ENCODE measurements at regions not wholly inside any gene's neighbourhood (a gene's known extent, or its start where the extent isn't known, plus 50 kb on each side); places are given as distances from the start of the nearest gene placed in this dataset.
"Not testable (repeated sequence)": the region's sequence is repeated elsewhere in the genome, so short reads cannot be mapped to it uniquely, and the experiment has no call there.

DNA sequence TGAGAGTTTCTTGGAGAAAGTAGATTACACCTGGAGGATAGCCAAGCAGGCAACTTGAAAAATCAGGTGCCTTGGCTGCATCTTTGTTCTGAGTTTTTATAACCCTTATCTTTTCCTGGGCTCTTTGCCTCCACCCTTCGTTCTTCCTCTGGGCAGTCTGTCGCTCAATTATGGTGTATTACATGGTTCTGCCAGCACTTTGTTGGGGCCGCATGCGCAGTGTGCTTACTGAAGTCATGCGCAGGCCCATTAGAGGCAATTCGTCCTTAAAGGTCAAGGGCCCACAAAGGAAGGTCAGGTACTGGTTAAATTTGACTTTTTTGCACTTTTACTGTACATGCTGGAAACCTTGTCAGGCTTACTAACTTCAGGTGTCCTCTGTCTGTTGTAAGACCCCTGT lies 761.9 kb upstream of the SLITRK5 start:
- no peaks in the 10 kb centered on the region for H3K27me3 Mint-ChIP-seq (ENCODE audit: low read depth)
- H3K4me3 Mint-ChIP-seq, result no peak overlapping the region
- no peak for ATAC-seq
- no peaks in the 10 kb centered on the region for H3K36me3 Mint-ChIP-seq (ENCODE audit: insufficient read depth)
- no peaks in the 10 kb centered on the region for H3K4me1 Mint-ChIP-seq (ENCODE audit: low read depth)
- no peak for DNase-seq
- H3K9me3 Mint-ChIP-seq, result peaks cover 6% of the 10 kb centered on the region

DNA sequence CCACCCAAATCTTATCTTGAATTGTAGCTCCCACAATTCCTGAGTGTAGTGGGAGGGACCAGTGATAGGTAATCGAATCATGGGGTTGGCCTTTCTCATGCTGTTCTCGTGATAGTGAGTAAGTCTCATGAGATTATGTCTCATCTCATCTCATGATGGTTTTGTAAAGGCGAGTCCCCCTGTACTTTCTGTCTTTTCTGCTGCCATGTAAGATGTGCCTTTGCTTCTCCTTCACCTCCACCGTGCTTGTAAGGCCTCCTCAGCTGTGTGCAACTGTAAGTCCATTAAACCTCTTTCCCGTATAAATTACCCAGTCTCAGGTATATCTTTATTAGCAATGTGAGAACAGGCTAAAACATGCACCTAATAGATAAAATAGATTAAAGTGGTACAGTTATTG lies 756.4 kb upstream of the SLITRK5 start:
- H3K9me3 Mint-ChIP-seq, result peaks cover 23% of the 10 kb centered on the region
- ATAC-seq (no peak), DNase-seq (no peak)
- no peaks in the 10 kb centered on the region for H3K4me1 Mint-ChIP-seq (ENCODE audit: low read depth)
- H3K4me3 Mint-ChIP-seq, result no peak overlapping the region
- no peaks in the 10 kb centered on the region for H3K27me3 Mint-ChIP-seq (ENCODE audit: low read depth)
- no peaks in the 10 kb centered on the region for H3K36me3 Mint-ChIP-seq (ENCODE audit: insufficient read depth)

DNA sequence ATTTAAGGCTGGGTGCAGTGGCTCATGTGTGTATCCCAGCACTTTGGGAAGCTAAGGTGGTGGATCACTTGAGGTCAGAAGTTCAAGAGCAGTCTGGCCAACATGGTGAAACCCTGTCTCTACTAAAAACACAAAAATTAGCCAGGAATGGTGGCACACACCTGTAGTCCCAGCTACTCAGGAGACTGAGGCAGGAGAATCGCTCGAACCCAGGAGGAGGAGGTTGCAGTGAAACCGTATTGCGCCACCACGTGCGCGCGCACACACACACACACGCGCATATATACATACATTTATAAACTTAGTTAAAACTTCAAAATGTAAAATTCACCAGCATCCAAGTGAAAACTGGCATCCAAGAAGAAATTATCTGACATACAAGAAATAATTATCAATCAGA lies 753.7 kb upstream of the SLITRK5 start:
- H3K4me1 Mint-ChIP-seq (ENCODE audit: low read depth); H3K36me3 Mint-ChIP-seq (ENCODE audit: insufficient read depth); H3K27me3 Mint-ChIP-seq (ENCODE audit: low read depth); DNase-seq; H3K4me3 Mint-ChIP-seq; ATAC-seq: not testable (repeated sequence)
- H3K9me3 Mint-ChIP-seq, result peaks cover 23% of the 10 kb centered on the region

DNA sequence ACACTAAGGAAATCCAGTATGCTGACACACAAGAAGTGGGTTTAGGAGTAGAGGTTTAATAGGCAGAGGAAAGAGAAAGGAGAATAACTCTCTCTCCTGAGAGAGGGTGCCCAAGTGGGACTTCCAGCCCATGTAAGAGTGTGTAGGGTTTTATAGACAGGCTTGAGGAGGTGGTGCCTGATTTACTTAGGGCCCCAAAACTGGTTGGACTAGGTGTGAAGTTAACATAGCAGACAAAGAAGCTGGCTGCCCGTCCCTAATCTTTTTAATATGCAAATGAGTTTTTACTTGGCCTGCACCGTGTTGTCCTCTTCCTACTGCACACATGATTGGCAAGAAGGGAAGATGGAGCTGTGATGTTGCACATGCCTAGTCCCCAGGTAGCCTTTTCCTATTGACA lies 752.5 kb upstream of the SLITRK5 start:
- Mint-ChIP-seq H3K4me3 (no peak overlapping the region), H3K27me3 (ENCODE audit: low read depth) (no peaks in the 10 kb centered on the region), H3K36me3 (ENCODE audit: insufficient read depth) (no peaks in the 10 kb centered on the region), H3K4me1 (ENCODE audit: low read depth) (no peaks in the 10 kb centered on the region), H3K9me3 (peaks cover 17% of the 10 kb centered on the region)
- ATAC-seq (no peak), DNase-seq (no peak)

DNA sequence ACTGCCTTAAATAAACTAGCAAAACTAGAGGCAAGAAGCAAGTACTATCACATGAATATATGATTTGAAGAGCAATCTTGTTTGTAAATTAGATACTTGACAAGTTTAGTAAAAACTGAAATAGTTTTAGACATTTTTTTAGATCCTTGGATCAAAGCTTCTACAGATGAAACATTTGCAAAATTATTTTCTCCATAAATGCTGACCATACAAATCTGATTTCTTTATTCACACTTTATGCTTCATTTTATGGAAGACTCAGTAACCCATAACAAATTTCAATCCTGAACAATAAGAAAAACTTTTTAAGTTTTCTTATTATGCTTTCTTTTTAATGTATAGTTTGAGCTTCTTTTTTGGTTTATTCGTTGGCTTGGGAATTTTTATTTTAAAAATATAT lies 750.2 kb upstream of the SLITRK5 start:
- no peak for DNase-seq
- Mint-ChIP-seq H3K4me3 (no peak overlapping the region), H3K9me3 (peaks cover 17% of the 10 kb centered on the region), H3K36me3 (ENCODE audit: insufficient read depth) (no peaks in the 10 kb centered on the region), H3K27me3 (ENCODE audit: low read depth) (no peaks in the 10 kb centered on the region), H3K4me1 (ENCODE audit: low read depth) (no peaks in the 10 kb centered on the region)
- ATAC-seq, result no peak

DNA sequence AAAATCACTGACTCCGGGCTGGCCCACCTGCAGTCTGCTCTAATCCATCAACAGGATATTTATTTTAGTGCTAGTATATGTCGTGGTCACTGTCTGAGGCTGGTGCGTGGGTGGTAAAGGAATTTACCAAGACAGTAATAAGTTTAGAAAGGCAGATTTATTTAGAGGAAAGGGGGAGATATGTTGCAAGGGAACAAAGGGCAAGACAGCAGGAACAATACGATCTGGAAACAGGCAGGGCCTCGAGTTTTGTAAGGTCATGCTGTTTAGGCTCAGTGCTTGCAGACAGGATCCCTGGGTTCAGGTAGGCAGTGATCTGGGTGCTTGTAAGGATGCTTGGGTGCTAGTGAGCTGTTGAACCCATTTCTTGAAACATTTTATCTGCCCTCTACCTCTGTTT lies 748.2 kb upstream of the SLITRK5 start:
- Mint-ChIP-seq H3K27me3 (ENCODE audit: low read depth) (no peaks in the 10 kb centered on the region), H3K4me1 (ENCODE audit: low read depth) (no peaks in the 10 kb centered on the region), H3K4me3 (no peak overlapping the region), H3K9me3 (peaks cover 13% of the 10 kb centered on the region), H3K36me3 (ENCODE audit: insufficient read depth) (no peaks in the 10 kb centered on the region)
- ATAC-seq (no peak), DNase-seq (no peak)

DNA sequence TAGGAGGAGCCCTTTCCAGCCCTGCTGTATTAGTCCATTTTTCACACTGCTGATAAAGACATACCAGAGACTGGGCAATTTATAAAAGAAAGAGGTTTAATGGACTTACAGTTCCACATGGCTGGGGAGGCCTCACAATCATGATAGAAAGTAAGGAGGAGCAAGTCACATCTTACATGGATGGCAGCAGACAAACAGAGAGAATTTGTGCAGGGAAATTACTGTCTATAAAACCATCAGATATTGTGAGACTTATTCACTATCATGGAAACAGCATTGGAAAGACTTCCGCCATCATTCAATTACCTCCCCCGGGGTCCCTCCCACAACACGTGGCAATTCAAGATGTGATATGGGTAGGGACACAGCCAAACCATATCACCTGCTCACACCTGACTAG lies 744.3 kb upstream of the SLITRK5 start:
- H3K9me3 Mint-ChIP-seq, result peaks cover 14% of the 10 kb centered on the region
- not testable (repeated sequence) for H3K4me1 Mint-ChIP-seq (ENCODE audit: low read depth); H3K4me3 Mint-ChIP-seq; ATAC-seq; H3K27me3 Mint-ChIP-seq (ENCODE audit: low read depth); DNase-seq; H3K36me3 Mint-ChIP-seq (ENCODE audit: insufficient read depth)

DNA sequence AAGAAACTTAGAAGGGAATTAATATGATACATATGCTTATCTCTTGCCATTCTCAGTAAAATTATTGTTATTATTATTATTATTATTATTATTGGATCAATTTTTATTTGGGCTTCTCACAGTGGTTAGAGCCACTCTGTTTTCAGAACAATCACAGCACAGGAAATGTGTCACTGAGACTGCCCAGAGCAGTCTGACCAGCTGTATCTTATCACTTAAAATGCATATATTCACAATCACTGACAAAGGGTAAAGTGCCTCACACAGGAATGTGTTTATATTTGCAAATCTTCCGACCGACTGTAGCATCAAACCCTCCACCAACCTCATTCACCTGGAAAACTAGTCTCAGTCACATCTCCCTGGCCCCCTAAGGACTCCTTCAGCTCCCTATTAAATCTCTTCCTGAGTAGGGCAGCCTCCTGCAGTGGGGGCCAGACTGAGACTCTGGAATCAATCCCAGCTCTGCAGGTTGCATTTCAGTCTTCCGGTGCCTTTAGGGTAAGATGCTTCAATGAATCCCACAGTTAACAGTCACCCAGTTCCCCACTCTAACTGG lies 738.3 kb upstream of the SLITRK5 start:
- ATAC-seq, result no peak
- peaks cover 1% of the 10 kb centered on the region for H3K9me3 Mint-ChIP-seq
- H3K4me1 Mint-ChIP-seq (ENCODE audit: low read depth), result no peaks in the 10 kb centered on the region
- no peak for DNase-seq
- no peak overlapping the region for H3K4me3 Mint-ChIP-seq
- H3K36me3 Mint-ChIP-seq (ENCODE audit: insufficient read depth), result no peaks in the 10 kb centered on the region
- no peaks in the 10 kb centered on the region for H3K27me3 Mint-ChIP-seq (ENCODE audit: low read depth)

DNA sequence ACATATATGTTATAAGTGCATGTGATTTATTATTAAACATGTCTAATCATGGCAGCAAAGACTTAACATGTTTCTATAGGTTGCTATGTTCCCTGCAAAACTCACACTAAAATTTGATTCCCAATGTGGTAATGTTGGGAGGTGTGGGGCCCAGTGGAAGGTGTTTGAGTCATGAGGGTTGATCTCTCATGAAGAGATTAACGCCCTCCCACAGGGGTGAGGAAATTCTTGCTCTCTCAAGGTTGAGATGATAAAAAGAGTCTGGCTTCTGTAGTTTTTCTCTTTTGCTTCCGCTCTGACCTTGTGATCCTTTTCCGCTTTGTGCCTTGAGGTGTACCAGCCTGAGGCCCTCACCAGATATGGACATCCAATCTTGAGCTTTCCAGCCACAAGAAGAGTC lies 737.5 kb upstream of the SLITRK5 start:
- Mint-ChIP-seq H3K9me3 (no peaks in the 10 kb centered on the region), H3K27me3 (ENCODE audit: low read depth) (no peaks in the 10 kb centered on the region), H3K36me3 (ENCODE audit: insufficient read depth) (no peaks in the 10 kb centered on the region), H3K4me1 (ENCODE audit: low read depth) (no peaks in the 10 kb centered on the region), H3K4me3 (no peak overlapping the region)
- ATAC-seq, result no peak
- DNase-seq, result no peak

DNA sequence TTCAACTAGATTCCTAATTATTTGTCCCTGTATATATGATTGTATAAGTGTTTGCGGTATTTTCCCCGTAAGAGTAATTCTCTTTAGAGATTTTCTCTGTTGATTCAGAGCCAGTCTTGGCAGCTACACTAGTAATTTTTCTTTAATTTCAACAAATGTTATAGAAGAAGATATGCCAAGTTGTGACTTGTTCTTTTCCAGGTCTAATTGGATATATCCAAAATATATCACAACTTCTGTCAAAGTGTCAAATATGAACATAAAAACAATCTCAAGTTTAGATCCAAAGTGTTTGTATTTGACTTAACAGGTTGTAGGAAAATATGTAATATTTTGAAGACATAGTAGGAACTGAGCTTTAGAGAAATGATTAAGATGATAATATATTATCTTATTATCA lies 733.9 kb upstream of the SLITRK5 start:
- Mint-ChIP-seq H3K4me3 (no peak overlapping the region), H3K9me3 (peaks cover 5% of the 10 kb centered on the region)

DNA sequence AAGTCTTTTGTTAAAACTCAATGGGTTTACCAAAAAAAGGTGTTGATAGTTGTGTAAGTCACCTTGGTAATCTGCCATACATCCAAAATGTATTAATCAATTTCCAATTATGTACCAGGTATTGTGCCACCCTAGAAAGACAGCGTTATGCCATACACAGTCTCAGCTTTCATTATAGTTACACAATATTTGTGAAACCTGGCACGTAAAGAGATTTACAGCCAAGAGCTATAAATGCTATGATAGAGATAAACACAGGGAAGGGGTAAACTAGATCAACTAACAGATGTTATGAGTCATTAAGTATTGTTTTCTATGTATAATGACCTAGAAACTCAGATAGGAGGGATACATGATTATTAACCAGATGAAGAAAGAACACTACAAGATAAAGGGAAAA lies 725.6 kb upstream of the SLITRK5 start:
- DNase-seq, result no peak
- Mint-ChIP-seq H3K27me3 (ENCODE audit: low read depth) (no peaks in the 10 kb centered on the region), H3K4me3 (no peak overlapping the region), H3K36me3 (ENCODE audit: insufficient read depth) (no peaks in the 10 kb centered on the region), H3K4me1 (ENCODE audit: low read depth) (no peaks in the 10 kb centered on the region), H3K9me3 (peaks cover 1% of the 10 kb centered on the region)
- ATAC-seq, result no peak

More for the DNA sequence above, 733.9 kb upstream of the SLITRK5 start:
- DNase-seq (no peak), ATAC-seq (no peak)
- H3K27me3 Mint-ChIP-seq (ENCODE audit: low read depth), result no peaks in the 10 kb centered on the region
- H3K4me1 Mint-ChIP-seq (ENCODE audit: low read depth), result no peaks in the 10 kb centered on the region
- no peaks in the 10 kb centered on the region for H3K36me3 Mint-ChIP-seq (ENCODE audit: insufficient read depth)

DNA sequence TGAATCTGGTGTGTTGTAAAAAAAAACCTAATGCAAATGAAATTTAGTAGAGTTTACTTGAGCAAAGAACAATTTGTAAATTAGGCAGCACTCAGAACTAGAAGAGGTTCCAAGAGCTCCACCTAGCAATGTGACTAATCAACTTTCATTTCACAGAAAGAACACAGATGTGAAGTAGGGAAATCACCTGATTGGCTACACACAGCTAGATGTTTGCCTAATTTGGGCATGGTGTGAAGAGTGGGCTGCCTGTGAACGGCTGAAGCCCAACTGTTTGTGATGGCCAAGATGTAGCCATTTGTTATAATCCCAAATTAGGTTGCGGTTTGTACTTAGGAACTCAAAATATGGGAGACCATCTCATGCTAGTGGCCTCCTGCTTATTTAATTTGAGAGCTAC lies 724.4 kb upstream of the SLITRK5 start:
- DNase-seq (no peak), ATAC-seq (no peak)
- Mint-ChIP-seq H3K27me3 (ENCODE audit: low read depth) (no peaks in the 10 kb centered on the region), H3K36me3 (ENCODE audit: insufficient read depth) (no peaks in the 10 kb centered on the region), H3K4me3 (no peak overlapping the region), H3K9me3 (no peaks in the 10 kb centered on the region), H3K4me1 (ENCODE audit: low read depth) (no peaks in the 10 kb centered on the region)

DNA sequence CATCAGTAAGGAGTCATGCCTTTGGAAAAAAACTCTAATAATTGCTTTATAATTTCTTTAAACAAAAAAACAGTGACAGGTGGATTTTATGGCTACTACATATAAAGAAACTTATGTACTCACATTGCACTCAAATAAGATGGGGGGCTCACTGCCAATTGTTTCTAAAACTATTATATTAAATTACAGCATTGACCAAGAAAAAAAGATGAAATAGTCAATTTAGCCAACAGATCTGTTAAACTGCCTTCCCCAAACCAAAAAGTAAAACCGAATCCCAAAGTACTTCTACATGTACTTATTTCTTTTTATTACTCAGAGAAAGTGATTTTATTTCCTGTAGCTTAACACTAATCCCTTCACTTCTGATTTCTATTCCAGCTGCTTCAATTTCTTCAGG lies 716.8 kb upstream of the SLITRK5 start:
- DNase-seq, result no peak
- no peak overlapping the region for H3K4me3 Mint-ChIP-seq
- no peaks in the 10 kb centered on the region for H3K4me1 Mint-ChIP-seq (ENCODE audit: low read depth)
- no peaks in the 10 kb centered on the region for H3K36me3 Mint-ChIP-seq (ENCODE audit: insufficient read depth)
- H3K9me3 Mint-ChIP-seq, result peaks cover 9% of the 10 kb centered on the region
- ATAC-seq, result no peak
- H3K27me3 Mint-ChIP-seq (ENCODE audit: low read depth), result no peaks in the 10 kb centered on the region

DNA sequence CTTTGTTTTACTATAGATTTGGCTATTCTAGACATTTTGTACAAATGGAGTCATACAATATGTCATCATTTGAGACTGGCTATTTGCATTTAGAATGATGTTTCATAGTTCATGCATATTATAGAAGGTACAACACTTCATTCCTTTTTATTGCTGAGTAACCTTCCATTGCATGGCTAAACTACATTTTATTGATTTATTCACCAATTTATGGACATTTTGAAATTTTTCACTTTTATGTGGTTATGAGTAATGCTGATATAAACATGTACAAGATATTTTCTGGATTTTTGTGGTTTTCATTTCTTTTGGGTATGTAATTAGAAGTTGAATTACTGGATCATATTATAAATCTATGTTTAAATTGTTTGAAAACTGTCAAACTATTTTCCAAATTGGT lies 710.3 kb upstream of the SLITRK5 start:
- ATAC-seq, result no peak
- no peak overlapping the region for H3K4me3 Mint-ChIP-seq
- H3K4me1 Mint-ChIP-seq (ENCODE audit: low read depth), result no peaks in the 10 kb centered on the region
- no peak for DNase-seq
- H3K36me3 Mint-ChIP-seq (ENCODE audit: insufficient read depth), result no peaks in the 10 kb centered on the region
- peaks cover 4% of the 10 kb centered on the region for H3K9me3 Mint-ChIP-seq
- no peaks in the 10 kb centered on the region for H3K27me3 Mint-ChIP-seq (ENCODE audit: low read depth)

DNA sequence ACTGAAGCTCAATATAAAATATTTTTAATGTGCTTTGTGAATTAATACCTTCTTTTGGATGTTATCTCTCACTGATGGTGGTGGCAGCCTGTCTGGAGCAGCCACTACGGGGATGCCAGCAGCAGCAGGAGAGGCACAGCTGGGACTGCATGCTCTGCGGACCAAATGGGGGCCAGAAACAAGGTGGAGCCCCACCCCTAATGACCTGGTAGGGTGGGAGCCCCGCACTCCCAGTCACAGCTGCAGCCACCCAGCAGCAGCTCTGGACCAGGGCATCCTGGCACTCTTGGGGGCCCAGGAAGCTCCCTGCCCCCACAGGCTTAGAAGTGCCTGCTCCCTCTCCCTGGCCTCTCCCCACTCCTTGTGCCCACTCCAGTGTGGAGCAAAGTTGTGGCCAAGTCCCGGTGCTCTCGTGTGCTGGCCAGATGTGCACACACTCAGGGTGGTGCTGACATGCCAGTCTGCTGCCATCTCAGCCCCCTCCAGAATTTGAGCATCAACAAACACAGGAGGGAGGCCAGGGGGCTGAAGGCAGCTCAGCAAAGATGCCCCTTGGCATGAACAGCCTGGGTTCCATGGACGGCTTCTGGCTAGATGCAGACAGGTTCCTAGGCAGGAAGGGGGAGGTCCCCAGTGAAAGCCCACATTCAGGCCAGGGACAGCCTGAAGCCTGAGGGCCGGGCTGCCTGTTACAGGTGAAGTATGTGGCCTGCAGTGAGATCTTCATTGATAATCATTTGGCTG lies 696.7 kb upstream of the SLITRK5 start:
- no peak overlapping the region for H3K4me3 Mint-ChIP-seq
- ATAC-seq (no peak), DNase-seq (no peak)
- no peaks in the 10 kb centered on the region for H3K4me1 Mint-ChIP-seq (ENCODE audit: low read depth)
- no peaks in the 10 kb centered on the region for H3K36me3 Mint-ChIP-seq (ENCODE audit: insufficient read depth)
- no peaks in the 10 kb centered on the region for H3K9me3 Mint-ChIP-seq
- H3K27me3 Mint-ChIP-seq (ENCODE audit: low read depth), result no peaks in the 10 kb centered on the region

Data from activated T-cell treated with anti-CD3 and anti-CD28 coated beads, Interleukin-2, amount 50 U/mL, for 4 hours (primary cell).